ENCODE measurements at regions not wholly inside any gene's neighbourhood (a gene's known extent, or its start where the extent isn't known, plus 50 kb on each side); places are given as distances from the start of the nearest gene placed in this dataset.
A peak's percentile ranks its signal among the peaks of the same experiment; 100 is the strongest.
"Not testable (repeated sequence)": the region's sequence is repeated elsewhere in the genome, so short reads cannot be mapped to it uniquely, and the experiment has no call there.

GRCh38 chr1:143660354-143660941 lies 311.3 kb downstream of the FAM72C start:
- Histone ChIP-seq H3K27me3 (peaks cover 0 to 6% of the 10 kb centered on the region in 2 donors), H3K36me3 (no peaks in the 10 kb centered on the region), H3K4me1 (no peaks in the 10 kb centered on the region), H3K9me3 (peaks cover 0 to 4% of the 10 kb centered on the region in 2 donors), H3K4me3 (peak overlapping the region in 1 of 3 donors; percentile 56), H3K27ac (no peak overlapping the region)
- TF ChIP-seq POLR2A (IDR thresholded peaks at IDR 0.05): no peak
- TF ChIP-seq POLR2AphosphoS5 (IDR thresholded peaks at IDR 0.05): no peak
- no peak for TF ChIP-seq CTCF (IDR thresholded peaks at IDR 0.05)
- DNase-seq (ENCODE audit: low spot score in 2 of 2): no peak
- intact Hi-C loops (cut with DNase I; ENCODE audit: low total_unique reads): no loop called here

GRCh38 chr1:143653429-143653802 lies 318.4 kb downstream of the FAM72C start:
- no peak for TF ChIP-seq CTCF (IDR thresholded peaks at IDR 0.05)
- no peak for TF ChIP-seq POLR2AphosphoS5 (IDR thresholded peaks at IDR 0.05)
- TF ChIP-seq POLR2A (IDR thresholded peaks at IDR 0.05): no peak
- Histone ChIP-seq H3K36me3 (no peaks in the 10 kb centered on the region), H3K9me3 (peaks cover 0 to 14% of the 10 kb centered on the region in 2 donors), H3K4me3 (no peak overlapping the region), H3K27ac (no peak overlapping the region), H3K4me1 (no peaks in the 10 kb centered on the region), H3K27me3 (peaks cover 0 to 8% of the 10 kb centered on the region in 2 donors)
- DNase-seq (ENCODE audit: low spot score in 2 of 2): no peak
- intact Hi-C loops (cut with DNase I; ENCODE audit: low total_unique reads): no loop called here

GRCh38 chr1:143652744-143653428 lies 318.9 kb downstream of the FAM72C start:
- no peak overlapping the region for H3K27ac ChIP-seq
- no peak for TF ChIP-seq POLR2A (IDR thresholded peaks at IDR 0.05)
- no peak for TF ChIP-seq CTCF (IDR thresholded peaks at IDR 0.05)
- no peak for TF ChIP-seq POLR2AphosphoS5 (IDR thresholded peaks at IDR 0.05)
- peaks cover 0 to 8% of the 10 kb centered on the region in 2 donors for H3K27me3 ChIP-seq
- intact Hi-C loops (cut with DNase I; ENCODE audit: low total_unique reads): no loop called here
- no peaks in the 10 kb centered on the region for H3K36me3 ChIP-seq
- no peaks in the 10 kb centered on the region for H3K4me1 ChIP-seq
- H3K9me3 ChIP-seq: peaks cover 0 to 14% of the 10 kb centered on the region in 2 donors
- DNase-seq (ENCODE audit: low spot score in 2 of 2): no peak
- no peak overlapping the region for H3K4me3 ChIP-seq

- TF ChIP-seq POLR2A (IDR thresholded peaks at IDR 0.05) (no peak), CTCF (IDR thresholded peaks at IDR 0.05) (no peak), POLR2AphosphoS5 (IDR thresholded peaks at IDR 0.05) (no peak)
- intact Hi-C loops (cut with DNase I; ENCODE audit: low total_unique reads): no loop called here
- H3K27me3 ChIP-seq: peaks cover 0 to 8% of the 10 kb centered on the region in 2 donors
Observed at GRCh38 chr1:143652187-143652586, 319.6 kb downstream of the FAM72C start.

GRCh38 chr1:143651350-143651992 lies 320.3 kb downstream of the FAM72C start:
- DNase-seq (ENCODE audit: low spot score in 2 of 2): no peak
- intact Hi-C loops (cut with DNase I; ENCODE audit: low total_unique reads): no loop called here
- no peak overlapping the region for H3K27ac ChIP-seq
- no peak for TF ChIP-seq CTCF (IDR thresholded peaks at IDR 0.05)
- TF ChIP-seq POLR2AphosphoS5 (IDR thresholded peaks at IDR 0.05): no peak
- no peak for TF ChIP-seq POLR2A (IDR thresholded peaks at IDR 0.05)
- peaks cover 0 to 8% of the 10 kb centered on the region in 2 donors for H3K27me3 ChIP-seq
- no peak overlapping the region for H3K4me3 ChIP-seq
- no peaks in the 10 kb centered on the region for H3K36me3 ChIP-seq
- H3K9me3 ChIP-seq: peaks cover 0 to 11% of the 10 kb centered on the region in 2 donors
- H3K4me1 ChIP-seq: no peaks in the 10 kb centered on the region

More at GRCh38 chr1:143652187-143652586, 319.6 kb downstream of the FAM72C start:
- H3K4me3 ChIP-seq: no peak overlapping the region
- peaks cover 0 to 14% of the 10 kb centered on the region in 2 donors for H3K9me3 ChIP-seq
- DNase-seq (ENCODE audit: low spot score in 2 of 2): no peak
- no peak overlapping the region for H3K27ac ChIP-seq
- no peaks in the 10 kb centered on the region for H3K4me1 ChIP-seq
- no peaks in the 10 kb centered on the region for H3K36me3 ChIP-seq

GRCh38 chr1:143644035-143644434 lies 327.8 kb downstream of the FAM72C start:
- H3K36me3 ChIP-seq; H3K27ac ChIP-seq; intact Hi-C loops (cut with DNase I; ENCODE audit: low total_unique reads); H3K4me1 ChIP-seq; DNase-seq (ENCODE audit: low spot score in 2 of 2); H3K27me3 ChIP-seq; H3K9me3 ChIP-seq; H3K4me3 ChIP-seq: not testable (repeated sequence)

Measured in breast epithelium (tissue), 4 donors.